GM23338 (cell line): ENCODE measurements at regions not wholly inside any gene's neighbourhood (a gene's known extent, or its start where the extent isn't known, plus 50 kb on each side); places are given as distances from the start of the nearest gene placed in this dataset.

ENCODE experiments used
- ATAC-seq: fragments of 200-7000 bp; cut with Tn5 transposase; 3 replicates; pipeline ENCODE4 v1.9.1; 2020
- DNase-seq: peaks from one replicate; pipeline ENCODE4 v3.0.0-alpha.2; 2015; ENCODE audit warnings: low spot score
- H2AFZ ChIP-seq: fragments of 200-600 bp; sonication (generic); 2 replicates; pipeline ENCODE4 v1.8.0; 2016; ENCODE audit warnings: antibody characterized with exemption, mild to moderate bottlenecking, moderate library complexity
- H3F3A ChIP-seq: fragments of 200-600 bp; sonication (generic); replicated peaks from 2 replicates; pipeline ENCODE4 v1.8.0; 2017; ENCODE audit warnings: antibody characterized with exemption, mixed run types, low read depth
- H3K27ac ChIP-seq: fragments of 200-600 bp; sonication (generic); 2 replicates; pipeline ENCODE4 v1.6.1; 2016; ENCODE audit warnings: low read depth
- H3K27me3 ChIP-seq: fragments of 200-600 bp; sonication (generic); 2 replicates; pipeline ENCODE4 v1.8.0; 2016; ENCODE audit warnings: mild to moderate bottlenecking, mixed run types, moderate library complexity; ENCODE audit not compliant: insufficient read depth
- H3K36me3 ChIP-seq: fragments of 200-600 bp; sonication (generic); 2 replicates; pipeline ENCODE4 v1.8.0; 2016; ENCODE audit warnings: mild to moderate bottlenecking; ENCODE audit not compliant: insufficient read depth
- H3K4me1 ChIP-seq: fragments of 200-600 bp; sonication (generic); 2 replicates; pipeline ENCODE4 v1.8.0; 2016; ENCODE audit warnings: mild to moderate bottlenecking, moderate library complexity; ENCODE audit not compliant: insufficient read depth
- H3K4me2 ChIP-seq: fragments of 200-600 bp; sonication (generic); 2 replicates; pipeline ENCODE4 v1.7.1; 2017; ENCODE audit warnings: mixed run types
- H3K4me3 ChIP-seq: fragments of 200-600 bp; sonication (generic); 2 replicates; pipeline ENCODE4 v1.6.1; 2016; ENCODE audit warnings: mixed run types
- H3K79me2 ChIP-seq: fragments of 200-600 bp; sonication (generic); replicated peaks from 2 replicates; pipeline ENCODE4 v1.8.0; 2017; ENCODE audit warnings: mild to moderate bottlenecking; ENCODE audit not compliant: insufficient read depth
- H3K9me2 ChIP-seq: fragments of 200-600 bp; sonication (generic); 2 replicates; pipeline ENCODE4 v1.8.0; 2017; ENCODE audit not compliant: insufficient read depth
- H4K20me1 ChIP-seq: fragments of 200-600 bp; sonication (generic); replicated peaks from 2 replicates; pipeline ENCODE4 v1.8.0; 2017; ENCODE audit warnings: mild to moderate bottlenecking; ENCODE audit not compliant: insufficient read depth
- H3K27ac Mint-ChIP-seq: 2 replicates; pipeline ENCODE4 v1.8.0; 2020; ENCODE audit warnings: inconsistent platforms, mild to moderate bottlenecking, moderate library complexity, mixed read lengths
- H3K27me3 Mint-ChIP-seq: 3 replicates; pipeline ENCODE4 v1.8.0; 2022; ENCODE audit warnings: low read depth, mild to moderate bottlenecking, moderate library complexity, mixed read lengths, inconsistent platforms; ENCODE audit not compliant: insufficient read depth, poor library complexity
- H3K36me3 Mint-ChIP-seq: 3 replicates; pipeline ENCODE4 v1.8.0; 2021; ENCODE audit warnings: low read depth, mild to moderate bottlenecking, inconsistent platforms, moderate library complexity, mixed read lengths
- H3K4me1 Mint-ChIP-seq: 3 replicates; pipeline ENCODE4 v1.8.0; 2020; ENCODE audit warnings: mild to moderate bottlenecking, inconsistent platforms, mixed read lengths
- H3K4me3 Mint-ChIP-seq: 3 replicates; pipeline ENCODE4 v1.8.0; 2021; ENCODE audit warnings: moderate library complexity, mild to moderate bottlenecking, inconsistent platforms, mixed read lengths
- H3K9me3 Mint-ChIP-seq: 3 replicates; pipeline ENCODE4 v1.8.0; 2020; ENCODE audit warnings: moderate library complexity, mild to moderate bottlenecking, inconsistent platforms, mixed read lengths
- CREB1 ChIP-seq: fragments of 250-450 bp; sonication (Bioruptor Pico); IDR thresholded peaks from 2 replicates; pipeline ENCODE4 v1.5.0; 2020; ENCODE audit warnings: low read depth, mild to moderate bottlenecking, moderate library complexity
- CTCF ChIP-seq, 2 experiments: fragments of 200-600 bp in 1 of 2; sonication (generic) in 1 of 2; conservative IDR thresholded peaks; 2 replicates each; pipeline versions ENCODE4 v1.5.1 to v1.6.1; 2016 to 2017; ENCODE audit warnings: antibody characterized with exemption in 2 of 2, low read depth in 2 of 2, mild to moderate bottlenecking in 2 of 2, moderate library complexity in 1 of 2
- ETS1 ChIP-seq: IDR thresholded peaks from 2 replicates; pipeline ENCODE4 v1.6.1; 2016; ENCODE audit warnings: antibody characterized with exemption
- EZH2 ChIP-seq: fragments of 200-600 bp; sonication (generic); IDR thresholded peaks from one replicate; pipeline ENCODE4 v1.8.0; 2017; ENCODE audit warnings: antibody characterized with exemption, mild to moderate bottlenecking, low read depth; ENCODE audit not compliant: unreplicated experiment
- EZH2phosphoT487 ChIP-seq: fragments of 200-600 bp; sonication (generic); IDR thresholded peaks from one replicate; pipeline ENCODE4 v1.8.1; 2018; ENCODE audit warnings: antibody characterized with exemption; ENCODE audit not compliant: unreplicated experiment
- JUNB ChIP-seq: IDR thresholded peaks from one replicate; pipeline ENCODE4 v1.6.1; 2016; ENCODE audit warnings: antibody characterized with exemption; ENCODE audit not compliant: unreplicated experiment
- NANOG ChIP-seq: IDR thresholded peaks from 2 replicates; pipeline ENCODE4 v1.6.1; 2016; ENCODE audit warnings: antibody characterized with exemption, borderline replicate concordance
- POLR2AphosphoS5 ChIP-seq: IDR thresholded peaks from 2 replicates; pipeline ENCODE4 v1.6.1; 2016; ENCODE audit warnings: antibody characterized with exemption, low read depth
- REST ChIP-seq: IDR thresholded peaks from one replicate; pipeline ENCODE4 v1.6.1; 2018; ENCODE audit warnings: antibody characterized with exemption; ENCODE audit not compliant: unreplicated experiment
- STAT1 ChIP-seq: IDR thresholded peaks from one replicate; pipeline ENCODE4 v1.6.1; 2016; ENCODE audit warnings: antibody characterized with exemption; ENCODE audit not compliant: unreplicated experiment
- ZNF114 ChIP-seq: fragments of 250-450 bp; sonication (Bioruptor Pico); IDR thresholded peaks from 2 replicates; pipeline ENCODE4 v1.5.0; 2020; ENCODE audit warnings: mild to moderate bottlenecking, moderate library complexity
- ZNF331 ChIP-seq: fragments of 250-450 bp; sonication (Bioruptor Pico); IDR thresholded peaks from 2 replicates; pipeline ENCODE4 v1.5.0; 2020; ENCODE audit warnings: low read depth, mild to moderate bottlenecking, moderate library complexity
- ZNF462 ChIP-seq: fragments of 250-450 bp; sonication (Bioruptor Pico); IDR thresholded peaks from 2 replicates; pipeline ENCODE4 v1.5.0; 2020; ENCODE audit warnings: mild to moderate bottlenecking, moderate library complexity

- no peaks in the 10 kb centered on the region for H3K79me2 ChIP-seq
- H3K9me2 ChIP-seq: no peaks in the 10 kb centered on the region
- no peak overlapping the region for H3K4me2 ChIP-seq
- H4K20me1 ChIP-seq: no peaks in the 10 kb centered on the region
- DNase-seq (no peak), ATAC-seq (no peak)
- Mint-ChIP-seq H3K9me3 (0 out of 3 replicates have a peak, but pooled peaks cover under 1% of the 10 kb centered on the region), H3K36me3 (no peaks in the 10 kb centered on the region), H3K4me1 (no peaks in the 10 kb centered on the region), H3K4me3 (no peak overlapping the region), H3K27me3 (peaks cover 2% of the 10 kb centered on the region), H3K27ac (no peak overlapping the region)
- H3K27ac ChIP-seq: no peak overlapping the region
- no peaks in the 10 kb centered on the region for H3K4me1 ChIP-seq
- no peaks in the 10 kb centered on the region for H3F3A ChIP-seq
- no peaks in the 10 kb centered on the region for H3K27me3 ChIP-seq
- no peak overlapping the region for H3K4me3 ChIP-seq
- no peak overlapping the region for H2AFZ ChIP-seq
- no peaks in the 10 kb centered on the region for H3K36me3 ChIP-seq
- no peak for TF ChIP-seq EZH2phosphoT487
- no peak for TF ChIP-seq REST
- TF ChIP-seq EZH2: no peak
- TF ChIP-seq CREB1: no peak
- TF ChIP-seq ZNF114 (CRISPR knock-in tag): no peak
- TF ChIP-seq ZNF462 (CRISPR knock-in tag): no peak
- TF ChIP-seq ZNF331 (CRISPR knock-in tag): no peak
- TF ChIP-seq ETS1: no peak
- no peak for TF ChIP-seq JUNB
- TF ChIP-seq NANOG: no peak
- TF ChIP-seq CTCF (conservative IDR thresholded peaks at IDR 0.05; ENCODE audit: low read depth in 2 of 2): no peak
- TF ChIP-seq STAT1: no peak
- no peak for TF ChIP-seq POLR2AphosphoS5
These were observed 493.4 kb downstream of the MATN1 start for GRCh38 chr1:30229960-30230359.
